Esophagus muscularis mucosa (tissue), 4 donors: ENCODE measurements at regions not wholly inside any gene's neighbourhood (a gene's known extent, or its start where the extent isn't known, plus 50 kb on each side); places are given as distances from the start of the nearest gene placed in this dataset.

Source experiments
- DNase-seq: peaks from one replicate; pipeline ENCODE4 v3.0.0-alpha.2; 2017; ENCODE audit errors: extremely low spot score
- H3K27ac ChIP-seq, 4 donors: fragments of 200-600 bp; sonication (generic); replicated peaks in 1 of 4; 1 replicate in 3 of 4; 2 replicates in 1 of 4; pipeline ENCODE4 v1.5.1; 2016 to 2019; ENCODE audit warnings: mild to moderate bottlenecking in 1 of 4
- H3K27me3 ChIP-seq, 4 donors: fragments of 200-600 bp; sonication (generic); one replicate each; pipeline versions ENCODE4 v1.5.1 to v1.6.0; 2016 to 2019
- H3K36me3 ChIP-seq, 4 donors: fragments of 200-600 bp; sonication (generic); one replicate each; pipeline ENCODE4 v1.5.1; 2016 to 2019
- H3K4me1 ChIP-seq, 4 donors: fragments of 200-600 bp; sonication (generic); one replicate each; pipeline ENCODE4 v1.5.1; 2016 to 2019
- H3K4me3 ChIP-seq, 4 donors: fragments of 200-600 bp; sonication (generic); 1 replicate in 2 of 4; 2 replicates in 2 of 4; pipeline ENCODE4 v1.5.1; 2016 to 2019; ENCODE audit warnings: mild to moderate bottlenecking in 4 of 4, moderate library complexity in 1 of 4
- H3K9me3 ChIP-seq, 4 donors: fragments of 200-600 bp; sonication (generic); 1 replicate in 3 of 4; 2 replicates in 1 of 4; pipeline ENCODE4 v1.5.1; 2016 to 2019
- CTCF ChIP-seq, 3 experiments: fragments of 200-600 bp in 2 of 3; fragments of 450-650 bp in 1 of 3; sonication (generic) in 2 of 3; IDR thresholded peaks; one replicate each; pipeline ENCODE4 v1.5.1; 2017 to 2019; ENCODE audit warnings: antibody characterized with exemption in 3 of 3, mild to moderate bottlenecking in 2 of 3, moderate library complexity in 1 of 3
- EP300 ChIP-seq: sonication (generic); formaldehyde crosslinking; IDR thresholded peaks from one replicate; pipeline ENCODE4 v1.6.1; 2017; ENCODE audit warnings: antibody characterized with exemption
- POLR2A ChIP-seq: fragments of 450-650 bp; IDR thresholded peaks from one replicate; pipeline ENCODE4 v1.6.1; 2017; ENCODE audit warnings: antibody characterized with exemption, moderate library complexity, mild to moderate bottlenecking, low read depth
- POLR2AphosphoS5 ChIP-seq, 2 donors: sonication (generic); formaldehyde crosslinking; IDR thresholded peaks; one replicate each; pipeline ENCODE4 v1.6.1; 2017; ENCODE audit warnings: antibody characterized with exemption in 2 of 2
- WGBS: methylation state at CpG from one replicate; pipeline ENCODE4 v1.1.5; 2018; 5-methylcytosine and 5-hydroxymethylcytosine counted together
- intact Hi-C: fragments of 100-400 bp; cut with DNase I; formaldehyde crosslinking; loops from one replicate; pipeline ENCODE4 v1.15.1; 2023

DNA sequence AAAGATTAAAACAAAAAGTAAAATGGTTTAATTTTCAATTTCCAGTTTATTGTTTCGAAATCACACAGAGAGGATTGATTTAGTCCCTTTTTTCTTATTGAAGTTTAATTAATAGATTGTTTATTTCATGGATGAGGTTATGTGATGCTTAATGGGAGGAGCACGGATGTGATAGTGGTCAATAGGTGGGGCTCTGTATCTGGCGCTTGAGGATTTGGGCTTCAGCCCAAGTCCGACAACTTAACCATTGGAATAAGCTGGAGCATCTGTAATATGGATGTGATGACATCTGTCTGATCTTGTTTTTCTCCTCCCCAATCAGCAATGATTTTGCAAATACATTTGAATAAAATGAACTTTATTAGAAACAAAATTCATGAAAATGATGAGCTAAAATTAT, 169.2 kb downstream of the LYPLAL1 start:
- Histone ChIP-seq H3K27me3 (no peaks in the 10 kb centered on the region), H3K36me3 (no peaks in the 10 kb centered on the region), H3K4me3 (no peak overlapping the region), H3K4me1 (peaks cover 0 to 4% (median 2%) of the 10 kb centered on the region in 4 donors), H3K9me3 (peaks cover 0 to 6% (median 2%) of the 10 kb centered on the region in 4 donors), H3K27ac (no peak overlapping the region)
- TF ChIP-seq POLR2A (no peak), EP300 (no peak), CTCF (IDR thresholded peaks at IDR 0.05) (no peak), POLR2AphosphoS5 (IDR thresholded peaks at IDR 0.05) (no peak)
- DNase-seq: no peak
- intact Hi-C loops: no loop called here
- WGBS: 82% methylated on average over 4 of the region's 4 CpGs

GRCh38 chr1:219340796-219341195, 167.1 kb downstream of the LYPLAL1 start:
- H3K9me3 ChIP-seq: peaks cover 0 to 4% (median 0%) of the 10 kb centered on the region in 4 donors
- WGBS: 80% methylated on average over 1 of the region's 1 CpG
- no peak overlapping the region for H3K27ac ChIP-seq
- TF ChIP-seq POLR2AphosphoS5 (IDR thresholded peaks at IDR 0.05): no peak
- no peak for TF ChIP-seq EP300
- TF ChIP-seq CTCF (IDR thresholded peaks at IDR 0.05): no peak
- no peak for TF ChIP-seq POLR2A
- no peaks in the 10 kb centered on the region for H3K27me3 ChIP-seq
- DNase-seq: no peak
- no peaks in the 10 kb centered on the region for H3K4me1 ChIP-seq
- no peak overlapping the region for H3K4me3 ChIP-seq
- intact Hi-C loops: no loop called here
- H3K36me3 ChIP-seq: no peaks in the 10 kb centered on the region

- no peak for DNase-seq
- intact Hi-C loops: no loop called here
- Histone ChIP-seq H3K27ac (no peak overlapping the region), H3K27me3 (no peaks in the 10 kb centered on the region), H3K4me1 (no peaks in the 10 kb centered on the region), H3K9me3 (no peaks in the 10 kb centered on the region), H3K4me3 (no peak overlapping the region), H3K36me3 (no peaks in the 10 kb centered on the region)
- TF ChIP-seq CTCF (IDR thresholded peaks at IDR 0.05) (no peak), EP300 (no peak), POLR2AphosphoS5 (IDR thresholded peaks at IDR 0.05) (no peak), POLR2A (no peak)
- 56% methylated on average over 1 of the region's 1 CpG for WGBS
These were observed 165.8 kb downstream of the LYPLAL1 start for GRCh38 chr1:219339466-219339865.

DNA sequence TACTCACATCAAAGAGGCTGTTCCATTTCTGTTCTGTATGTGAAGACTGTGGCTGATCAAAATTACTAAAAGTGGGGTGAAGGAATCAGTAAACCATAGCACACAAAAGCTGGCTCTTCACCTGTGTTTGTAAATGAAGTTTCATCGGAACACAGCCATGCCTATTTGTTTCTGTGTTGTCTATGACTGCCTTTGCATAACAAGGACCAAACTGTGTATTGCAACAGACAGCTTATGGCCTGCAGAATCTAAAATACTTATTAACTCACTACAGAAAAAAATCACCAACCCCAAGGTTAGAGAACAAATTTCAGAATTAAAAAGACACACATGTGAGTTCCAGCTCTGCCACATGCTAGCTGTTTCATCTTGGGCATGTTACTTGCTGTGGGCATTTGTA, 163.9 kb downstream of the LYPLAL1 start:
- Histone ChIP-seq H3K36me3 (no peaks in the 10 kb centered on the region), H3K4me3 (no peak overlapping the region), H3K27me3 (no peaks in the 10 kb centered on the region), H3K4me1 (no peaks in the 10 kb centered on the region), H3K9me3 (no peaks in the 10 kb centered on the region), H3K27ac (no peak overlapping the region)
- TF ChIP-seq CTCF (IDR thresholded peaks at IDR 0.05) (no peak), POLR2AphosphoS5 (IDR thresholded peaks at IDR 0.05) (no peak), POLR2A (no peak), EP300 (no peak)
- 100% methylated on average over 1 of the region's 1 CpG for WGBS
- DNase-seq: no peak
- intact Hi-C loops: no loop called here

- no peak for DNase-seq
- H3K36me3 ChIP-seq: no peaks in the 10 kb centered on the region
- H3K4me1 ChIP-seq: no peaks in the 10 kb centered on the region
- no peaks in the 10 kb centered on the region for H3K27me3 ChIP-seq
- 91% methylated on average over 1 of the region's 1 CpG for WGBS
- intact Hi-C loops: no loop called here
- no peak overlapping the region for H3K27ac ChIP-seq
- no peaks in the 10 kb centered on the region for H3K9me3 ChIP-seq
- TF ChIP-seq POLR2A: no peak
- TF ChIP-seq CTCF (IDR thresholded peaks at IDR 0.05): no peak
- TF ChIP-seq EP300: no peak
- TF ChIP-seq POLR2AphosphoS5 (IDR thresholded peaks at IDR 0.05): no peak
- no peak overlapping the region for H3K4me3 ChIP-seq
These were observed 159.9 kb downstream of the LYPLAL1 start for GRCh38 chr1:219333626-219334025.
